H9 (cell line): ENCODE measurements at regions not wholly inside any gene's neighbourhood (a gene's known extent, or its start where the extent isn't known, plus 50 kb on each side); places are given as distances from the start of the nearest gene placed in this dataset.

Experiments
- DNase-seq: peaks from one replicate; pipeline ENCODE4 v3.0.0-alpha.2; 2017
- H2AFZ ChIP-seq: one replicate; pipeline ENCODE4 v1.6.1; 2013; ENCODE audit warnings: mild to moderate bottlenecking, low read length, control low read depth, moderate library complexity
- H2AK5ac ChIP-seq: 2 replicates; pipeline ENCODE4 v1.6.1; 2013; ENCODE audit warnings: low read length, control low read depth, mixed read lengths; ENCODE audit not compliant: insufficient read length
- H2BK120ac ChIP-seq: one replicate; pipeline ENCODE4 v1.6.1; 2013; ENCODE audit warnings: low read depth, mild to moderate bottlenecking, low read length, control low read depth, inconsistent platforms; ENCODE audit not compliant: poor library complexity, severe bottlenecking
- H2BK12ac ChIP-seq: 2 replicates; pipeline ENCODE4 v1.6.1; 2013; ENCODE audit warnings: low read length, control low read depth, mixed read lengths, low read depth; ENCODE audit not compliant: insufficient read length
- H2BK15ac ChIP-seq: 2 replicates; pipeline ENCODE4 v1.6.1; 2013; ENCODE audit warnings: low read depth, low read length, control low read depth
- H2BK20ac ChIP-seq: one replicate; pipeline ENCODE4 v1.6.1; 2013; ENCODE audit warnings: low read depth, mild to moderate bottlenecking, low read length, control low read depth, inconsistent platforms; ENCODE audit not compliant: poor library complexity, severe bottlenecking
- H2BK5ac ChIP-seq: 2 replicates; pipeline ENCODE4 v1.6.1; 2013; ENCODE audit warnings: low read length, control low read depth, mixed read lengths; ENCODE audit not compliant: insufficient read length
- H3K14ac ChIP-seq: 2 replicates; pipeline ENCODE4 v1.6.1; 2013; ENCODE audit warnings: low read length, control low read depth; ENCODE audit not compliant: insufficient read depth
- H3K18ac ChIP-seq: 2 replicates; pipeline ENCODE4 v1.6.1; 2013; ENCODE audit warnings: low read depth, mild to moderate bottlenecking, mixed read lengths, low read length, control low read depth; ENCODE audit not compliant: insufficient read length
- H3K23ac ChIP-seq: 2 replicates; pipeline ENCODE4 v1.6.1; 2013; ENCODE audit warnings: low read length, control low read depth, mixed read lengths, low read depth; ENCODE audit not compliant: insufficient read length
- H3K23me2 ChIP-seq: 2 replicates; pipeline ENCODE4 v1.6.1; 2013; ENCODE audit warnings: low read depth, mild to moderate bottlenecking, mixed read lengths, low read length, control low read depth; ENCODE audit not compliant: insufficient read length, poor library complexity, severe bottlenecking
- H3K27ac ChIP-seq: 2 replicates; pipeline ENCODE4 v1.5.1; 2013; ENCODE audit warnings: low read length, control low read depth, mixed read lengths, low read depth; ENCODE audit not compliant: insufficient read length
- H3K27me3 ChIP-seq: 2 replicates; pipeline ENCODE4 v1.6.1; 2013; ENCODE audit warnings: low read length, control low read depth, inconsistent platforms; ENCODE audit not compliant: insufficient read depth
- H3K4ac ChIP-seq: 2 replicates; pipeline ENCODE4 v1.6.1; 2013; ENCODE audit warnings: low read depth, mild to moderate bottlenecking, control low read depth, inconsistent platforms, low read length, moderate library complexity
- H3K4me1 ChIP-seq: 2 replicates; pipeline ENCODE4 v1.6.1; 2013; ENCODE audit warnings: low read length, control low read depth, inconsistent platforms; ENCODE audit not compliant: insufficient read depth
- H3K4me2 ChIP-seq: 2 replicates; pipeline ENCODE4 v1.6.1; 2013; ENCODE audit warnings: low read length, control low read depth, mixed read lengths; ENCODE audit not compliant: insufficient read length, insufficient read depth
- H3K56ac ChIP-seq: 2 replicates; pipeline ENCODE4 v1.6.1; 2013; ENCODE audit warnings: low read depth, mild to moderate bottlenecking, mixed read lengths, low read length, control low read depth; ENCODE audit not compliant: insufficient read length
- H3K79me1 ChIP-seq: 2 replicates; pipeline ENCODE4 v1.6.1; 2013; ENCODE audit warnings: low read depth, mild to moderate bottlenecking, moderate library complexity, low read length, control low read depth, inconsistent platforms; ENCODE audit not compliant: insufficient read depth, poor library complexity, severe bottlenecking
- H3K79me2 ChIP-seq: 2 replicates; pipeline ENCODE4 v1.6.1; 2013; ENCODE audit warnings: low read length, control low read depth, inconsistent platforms; ENCODE audit not compliant: insufficient read depth
- H3K9ac ChIP-seq: 2 replicates; pipeline ENCODE4 v1.6.1; 2013; ENCODE audit warnings: low read length, control low read depth, mixed read lengths; ENCODE audit not compliant: insufficient read length; ENCODE audit errors: extremely low read depth
- H3K9me3 ChIP-seq: one replicate; pipeline ENCODE4 v1.6.1; 2013; ENCODE audit warnings: low read depth, low read length, inconsistent platforms; ENCODE audit not compliant: control insufficient read depth
- H3T11ph ChIP-seq: one replicate; pipeline ENCODE4 v1.6.1; 2013; ENCODE audit warnings: mild to moderate bottlenecking, low read length, control low read depth, inconsistent platforms
- H4K20me1 ChIP-seq: one replicate; pipeline ENCODE4 v1.6.1; 2013; ENCODE audit not compliant: control insufficient read depth, insufficient read length, insufficient read depth
- H4K5ac ChIP-seq: 2 replicates; pipeline ENCODE4 v1.6.1; 2013; ENCODE audit warnings: low read depth, mild to moderate bottlenecking, mixed read lengths, low read length, control low read depth; ENCODE audit not compliant: insufficient read length
- H4K8ac ChIP-seq: replicated peaks from 2 replicates; pipeline ENCODE4 v1.6.1; 2013; ENCODE audit warnings: low read length, control low read depth, mixed read lengths, low read depth; ENCODE audit not compliant: insufficient read length
- H4K91ac ChIP-seq: 2 replicates; pipeline ENCODE4 v1.6.1; 2013; ENCODE audit warnings: low read depth, mild to moderate bottlenecking, moderate library complexity, mixed read lengths, low read length, control low read depth; ENCODE audit not compliant: insufficient read length
- H3K27ac Mint-ChIP-seq, 3 experiments: 2 replicates in 2 of 3; 3 replicates in 1 of 3; pipeline ENCODE4 v1.8.0; 2020 to 2021; ENCODE audit warnings: mixed read lengths in 3 of 3, mild to moderate bottlenecking in 1 of 3, moderate library complexity in 1 of 3
- H3K27me3 Mint-ChIP-seq: 2 replicates; pipeline ENCODE4 v1.8.0; 2021; ENCODE audit warnings: low read depth, mild to moderate bottlenecking, moderate library complexity, mixed read lengths
- H3K36me3 Mint-ChIP-seq, 3 experiments: 2 replicates in 2 of 3; 3 replicates in 1 of 3; pipeline ENCODE4 v1.8.0; 2020 to 2021; ENCODE audit warnings: low read depth in 3 of 3, mixed read lengths in 3 of 3; ENCODE audit not compliant: insufficient read depth in 1 of 3
- H3K4me1 Mint-ChIP-seq, 2 experiments: 2 replicates each; pipeline ENCODE4 v1.8.0; 2020; ENCODE audit warnings: mixed read lengths in 2 of 2
- H3K4me3 Mint-ChIP-seq, 2 experiments: 2 replicates in 1 of 2; 3 replicates in 1 of 2; pipeline ENCODE4 v1.8.0; 2020 to 2021; ENCODE audit warnings: mild to moderate bottlenecking in 2 of 2, mixed read lengths in 2 of 2, moderate library complexity in 1 of 2
- H3K9me3 Mint-ChIP-seq, 2 experiments: 2 replicates in 1 of 2; 3 replicates in 1 of 2; pipeline ENCODE4 v1.8.0; 2020; ENCODE audit warnings: mild to moderate bottlenecking in 2 of 2, mixed read lengths in 2 of 2, moderate library complexity in 1 of 2
- WGBS: extraction: QIAGEN DNeasy Blood & Tissue Kit; methylation state at CpG from one replicate; pipeline ENCODE4 v1.1.7; 2013; ENCODE audit warnings: missing lambda C conversion rate, low lambda C conversion rate, mixed read lengths; ENCODE audit not compliant: insufficient read length; ENCODE audit errors: extremely low coverage; 5-methylcytosine and 5-hydroxymethylcytosine counted together
- TF ChIP-seq, protein P1 (sequence below): fragments of 200-600 bp; sonication (generic); conservative IDR thresholded peaks from 3 replicates; pipeline ENCODE4 v1.8.0; 2021; ENCODE audit warnings: antibody characterized with exemption, mild to moderate bottlenecking

DNA sequence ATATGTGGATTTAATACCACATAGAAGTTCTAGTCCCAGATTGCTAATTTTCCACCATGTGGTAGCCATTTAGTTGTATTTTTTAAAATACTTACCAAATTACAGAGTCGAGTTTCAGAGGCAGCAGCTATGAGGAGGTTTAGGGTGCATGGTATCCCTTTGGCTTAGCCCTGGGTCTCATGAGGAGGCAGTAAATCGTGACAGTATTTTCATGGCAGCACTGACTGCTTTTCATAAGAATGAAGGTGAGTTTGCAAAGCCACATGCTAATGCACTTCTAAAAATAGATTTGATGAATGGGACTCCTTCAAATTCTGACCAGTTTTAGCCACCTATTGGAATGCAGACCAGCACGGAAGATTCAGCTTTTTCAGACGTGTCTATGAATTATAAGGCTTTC lies 114.0 kb upstream of the FRG1 start:
- Histone ChIP-seq H3K56ac (no peak overlapping the region), H4K8ac (no peak overlapping the region), H3K4me1 (peaks cover 8% of the 10 kb centered on the region; the same call in 1 of the 2 replicates), H2BK5ac (no peak overlapping the region), H3K27ac (no peak overlapping the region), H3K27me3 (no peaks in the 10 kb centered on the region), H4K91ac (no peak overlapping the region), H2BK12ac (no peak overlapping the region), H2AFZ (no peak overlapping the region), H4K20me1 (no peaks in the 10 kb centered on the region), H3K23ac (no peak overlapping the region), H3K9me3 (peaks cover 11% of the 10 kb centered on the region), H2BK20ac (no peak overlapping the region), H4K5ac (no peak overlapping the region), H3K4me2 (no peak overlapping the region), H3K9ac (no peak overlapping the region), H3K18ac (no peak overlapping the region), H3K79me1 (no peaks in the 10 kb centered on the region), H2BK120ac (no peak overlapping the region), H2BK15ac (no peak overlapping the region), H3K79me2 (no peaks in the 10 kb centered on the region), H3K14ac (no peak overlapping the region), H3K23me2 (no peaks in the 10 kb centered on the region), H3T11ph (no peak overlapping the region), H2AK5ac (no peak overlapping the region), H3K4ac (no peak overlapping the region)
- no peak for DNase-seq
- WGBS: no CpG with 5 or more reads among the region's 4 CpGs
- Mint-ChIP-seq H3K4me3 (no peak overlapping the region), H3K9me3 (peaks cover 65 to 91% of the 10 kb centered on the region in 2 experiments), H3K27me3 (peaks cover 1% of the 10 kb centered on the region; the same call in 1 of the 2 replicates), H3K4me1 (peaks cover 0 to 14% of the 10 kb centered on the region in 2 experiments; a peak in 2 of 4 replicates), H3K27ac (no peak overlapping the region), H3K36me3 (peaks cover 0 to 8% (median 8%) of the 10 kb centered on the region in 3 experiments; a peak in 5 of 7 replicates)
- TF ChIP-seq, protein P1, sequence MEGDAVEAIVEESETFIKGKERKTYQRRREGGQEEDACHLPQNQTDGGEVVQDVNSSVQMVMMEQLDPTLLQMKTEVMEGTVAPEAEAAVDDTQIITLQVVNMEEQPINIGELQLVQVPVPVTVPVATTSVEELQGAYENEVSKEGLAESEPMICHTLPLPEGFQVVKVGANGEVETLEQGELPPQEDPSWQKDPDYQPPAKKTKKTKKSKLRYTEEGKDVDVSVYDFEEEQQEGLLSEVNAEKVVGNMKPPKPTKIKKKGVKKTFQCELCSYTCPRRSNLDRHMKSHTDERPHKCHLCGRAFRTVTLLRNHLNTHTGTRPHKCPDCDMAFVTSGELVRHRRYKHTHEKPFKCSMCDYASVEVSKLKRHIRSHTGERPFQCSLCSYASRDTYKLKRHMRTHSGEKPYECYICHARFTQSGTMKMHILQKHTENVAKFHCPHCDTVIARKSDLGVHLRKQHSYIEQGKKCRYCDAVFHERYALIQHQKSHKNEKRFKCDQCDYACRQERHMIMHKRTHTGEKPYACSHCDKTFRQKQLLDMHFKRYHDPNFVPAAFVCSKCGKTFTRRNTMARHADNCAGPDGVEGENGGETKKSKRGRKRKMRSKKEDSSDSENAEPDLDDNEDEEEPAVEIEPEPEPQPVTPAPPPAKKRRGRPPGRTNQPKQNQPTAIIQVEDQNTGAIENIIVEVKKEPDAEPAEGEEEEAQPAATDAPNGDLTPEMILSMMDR: no peak
